ENCODE measurements at regions not wholly inside any gene's neighbourhood (a gene's known extent, or its start where the extent isn't known, plus 50 kb on each side); places are given as distances from the start of the nearest gene placed in this dataset.
"Not testable (repeated sequence)": the region's sequence is repeated elsewhere in the genome, so short reads cannot be mapped to it uniquely, and the experiment has no call there.

- H3K79me2 ChIP-seq (ENCODE audit: control insufficient read depth, insufficient read depth, low read length, unreplicated experiment) = no peaks in the 10 kb centered on the region
- H2AFZ ChIP-seq (ENCODE audit: low read length, unreplicated experiment) = no peak overlapping the region
- no peaks in the 10 kb centered on the region for H3K36me3 ChIP-seq (ENCODE audit: insufficient read depth, low read length)
- H3K4me1 ChIP-seq (ENCODE audit: control insufficient read depth, insufficient read depth, low read length, unreplicated experiment) = no peaks in the 10 kb centered on the region
- no peak overlapping the region for H3K4me3 ChIP-seq (ENCODE audit: low read depth, low read length)
- H3K27me3 ChIP-seq (ENCODE audit: insufficient read depth, low read length) = no peaks in the 10 kb centered on the region
- no peak overlapping the region for H3K27ac ChIP-seq (ENCODE audit: low read depth, low read length)
Measured at GRCh38 chr2:2904721-2905350, 472.8 kb downstream of the EIPR1 start.

- H3K36me3 ChIP-seq (ENCODE audit: insufficient read depth, low read length) = no peaks in the 10 kb centered on the region
- H2AFZ ChIP-seq (ENCODE audit: low read length, unreplicated experiment) = no peak overlapping the region
- H3K4me1 ChIP-seq (ENCODE audit: control insufficient read depth, insufficient read depth, low read length, unreplicated experiment) = no peaks in the 10 kb centered on the region
- no peak overlapping the region for H3K4me3 ChIP-seq (ENCODE audit: low read depth, low read length)
- no peaks in the 10 kb centered on the region for H3K79me2 ChIP-seq (ENCODE audit: control insufficient read depth, insufficient read depth, low read length, unreplicated experiment)
- no peak overlapping the region for H3K27ac ChIP-seq (ENCODE audit: low read depth, low read length)
- H3K27me3 ChIP-seq (ENCODE audit: insufficient read depth, low read length) = no peaks in the 10 kb centered on the region
Measured at GRCh38 chr2:2902547-2903281, 474.9 kb downstream of the EIPR1 start.

GRCh38 chr2:2901384-2902345 lies 476.0 kb downstream of the EIPR1 start:
- Histone ChIP-seq H3K36me3 (ENCODE audit: insufficient read depth, low read length) (no peaks in the 10 kb centered on the region), H3K4me1 (ENCODE audit: control insufficient read depth, insufficient read depth, low read length, unreplicated experiment) (no peaks in the 10 kb centered on the region), H3K4me3 (ENCODE audit: low read depth, low read length) (no peak overlapping the region), H3K79me2 (ENCODE audit: control insufficient read depth, insufficient read depth, low read length, unreplicated experiment) (no peaks in the 10 kb centered on the region), H3K27ac (ENCODE audit: low read depth, low read length) (no peak overlapping the region), H2AFZ (ENCODE audit: low read length, unreplicated experiment) (no peak overlapping the region), H3K27me3 (ENCODE audit: insufficient read depth, low read length) (no peaks in the 10 kb centered on the region)

- Histone ChIP-seq H3K27ac (ENCODE audit: low read depth, low read length) (no peak overlapping the region), H3K4me1 (ENCODE audit: control insufficient read depth, insufficient read depth, low read length, unreplicated experiment) (no peaks in the 10 kb centered on the region), H3K79me2 (ENCODE audit: control insufficient read depth, insufficient read depth, low read length, unreplicated experiment) (no peaks in the 10 kb centered on the region), H2AFZ (ENCODE audit: low read length, unreplicated experiment) (no peak overlapping the region), H3K4me3 (ENCODE audit: low read depth, low read length) (no peak overlapping the region), H3K27me3 (ENCODE audit: insufficient read depth, low read length) (no peaks in the 10 kb centered on the region), H3K36me3 (ENCODE audit: insufficient read depth, low read length) (no peaks in the 10 kb centered on the region)
Measured at GRCh38 chr2:2899826-2900225, 477.8 kb downstream of the EIPR1 start.

GRCh38 chr2:2898744-2899143 lies 478.9 kb downstream of the EIPR1 start:
- Histone ChIP-seq H3K4me3 (ENCODE audit: low read depth, low read length) (no peak overlapping the region), H3K4me1 (ENCODE audit: control insufficient read depth, insufficient read depth, low read length, unreplicated experiment) (no peaks in the 10 kb centered on the region), H3K79me2 (ENCODE audit: control insufficient read depth, insufficient read depth, low read length, unreplicated experiment) (no peaks in the 10 kb centered on the region), H3K27ac (ENCODE audit: low read depth, low read length) (no peak overlapping the region), H2AFZ (ENCODE audit: low read length, unreplicated experiment) (no peak overlapping the region), H3K27me3 (ENCODE audit: insufficient read depth, low read length) (no peaks in the 10 kb centered on the region), H3K36me3 (ENCODE audit: insufficient read depth, low read length) (no peaks in the 10 kb centered on the region)

- Histone ChIP-seq H3K36me3 (ENCODE audit: insufficient read depth, low read length) (no peaks in the 10 kb centered on the region), H2AFZ (ENCODE audit: low read length, unreplicated experiment) (no peak overlapping the region), H3K4me1 (ENCODE audit: control insufficient read depth, insufficient read depth, low read length, unreplicated experiment) (no peaks in the 10 kb centered on the region), H3K79me2 (ENCODE audit: control insufficient read depth, insufficient read depth, low read length, unreplicated experiment) (no peaks in the 10 kb centered on the region), H3K4me3 (ENCODE audit: low read depth, low read length) (no peak overlapping the region), H3K27ac (ENCODE audit: low read depth, low read length) (no peak overlapping the region), H3K27me3 (ENCODE audit: insufficient read depth, low read length) (no peaks in the 10 kb centered on the region)
Measured at GRCh38 chr2:2896643-2897042, 481.0 kb downstream of the EIPR1 start.

GRCh38 chr2:2896011-2896410 lies 481.6 kb downstream of the EIPR1 start:
- no peaks in the 10 kb centered on the region for H3K27me3 ChIP-seq (ENCODE audit: insufficient read depth, low read length)
- no peaks in the 10 kb centered on the region for H3K79me2 ChIP-seq (ENCODE audit: control insufficient read depth, insufficient read depth, low read length, unreplicated experiment)
- H3K27ac ChIP-seq (ENCODE audit: low read depth, low read length) = no peak overlapping the region
- no peaks in the 10 kb centered on the region for H3K4me1 ChIP-seq (ENCODE audit: control insufficient read depth, insufficient read depth, low read length, unreplicated experiment)
- H3K4me3 ChIP-seq (ENCODE audit: low read depth, low read length) = no peak overlapping the region
- H3K36me3 ChIP-seq (ENCODE audit: insufficient read depth, low read length) = no peaks in the 10 kb centered on the region
- H2AFZ ChIP-seq (ENCODE audit: low read length, unreplicated experiment) = no peak overlapping the region

GRCh38 chr2:2894011-2894410 lies 483.6 kb downstream of the EIPR1 start:
- not testable (repeated sequence) for H3K27me3 ChIP-seq (ENCODE audit: insufficient read depth, low read length); H3K79me2 ChIP-seq (ENCODE audit: control insufficient read depth, insufficient read depth, low read length, unreplicated experiment); H3K4me3 ChIP-seq (ENCODE audit: low read depth, low read length); H3K36me3 ChIP-seq (ENCODE audit: insufficient read depth, low read length); H3K4me1 ChIP-seq (ENCODE audit: control insufficient read depth, insufficient read depth, low read length, unreplicated experiment); H2AFZ ChIP-seq (ENCODE audit: low read length, unreplicated experiment); H3K27ac ChIP-seq (ENCODE audit: low read depth, low read length)

- no peak overlapping the region for H2AFZ ChIP-seq (ENCODE audit: low read length, unreplicated experiment)
- H3K4me3 ChIP-seq (ENCODE audit: low read depth, low read length) = no peak overlapping the region
Measured at GRCh38 chr2:2892892-2893291, 484.7 kb downstream of the EIPR1 start.

GRCh38 chr2:2892378-2892777 lies 485.2 kb downstream of the EIPR1 start:
- no peak overlapping the region for H3K4me3 ChIP-seq (ENCODE audit: low read depth, low read length)
- no peaks in the 10 kb centered on the region for H3K36me3 ChIP-seq (ENCODE audit: insufficient read depth, low read length)
- H3K4me1 ChIP-seq (ENCODE audit: control insufficient read depth, insufficient read depth, low read length, unreplicated experiment) = no peaks in the 10 kb centered on the region
- no peaks in the 10 kb centered on the region for H3K79me2 ChIP-seq (ENCODE audit: control insufficient read depth, insufficient read depth, low read length, unreplicated experiment)
- H2AFZ ChIP-seq (ENCODE audit: low read length, unreplicated experiment) = no peak overlapping the region
- H3K27me3 ChIP-seq (ENCODE audit: insufficient read depth, low read length) = no peaks in the 10 kb centered on the region
- no peak overlapping the region for H3K27ac ChIP-seq (ENCODE audit: low read depth, low read length)

More at GRCh38 chr2:2892892-2893291, 484.7 kb downstream of the EIPR1 start:
- Histone ChIP-seq H3K27me3 (ENCODE audit: insufficient read depth, low read length) (no peaks in the 10 kb centered on the region), H3K4me1 (ENCODE audit: control insufficient read depth, insufficient read depth, low read length, unreplicated experiment) (no peaks in the 10 kb centered on the region), H3K27ac (ENCODE audit: low read depth, low read length) (no peak overlapping the region), H3K79me2 (ENCODE audit: control insufficient read depth, insufficient read depth, low read length, unreplicated experiment) (no peaks in the 10 kb centered on the region), H3K36me3 (ENCODE audit: insufficient read depth, low read length) (no peaks in the 10 kb centered on the region)
